Fibroblast of skin of abdomen (primary cell): ENCODE measurements at regions not wholly inside any gene's neighbourhood (a gene's known extent, or its start where the extent isn't known, plus 50 kb on each side); places are given as distances from the start of the nearest gene placed in this dataset.
"Not testable (repeated sequence)": the region's sequence is repeated elsewhere in the genome, so short reads cannot be mapped to it uniquely, and the experiment has no call there.

Experiments used
- DNase-seq: peaks from one replicate; pipeline ENCODE4 v3.0.0-alpha.2; 2013

- DNase-seq, result no peak
These were observed 378.3 kb downstream of the GBA3 start for GRCh38 chr4:23070848-23071570.

- DNase-seq, result no peak
These were observed 376.0 kb downstream of the GBA3 start for GRCh38 chr4:23068756-23069155.

- DNase-seq, result no peak
These were observed 375.6 kb downstream of the GBA3 start for GRCh38 chr4:23068287-23068686.

- DNase-seq, result no peak
These were observed 369.5 kb downstream of the GBA3 start for GRCh38 chr4:23062188-23062587.

GRCh38 chr4:23061431-23061830, 368.7 kb downstream of the GBA3 start:
- DNase-seq, result no peak

GRCh38 chr4:23060776-23061175, 368.0 kb downstream of the GBA3 start:
- peak; percentile 45 for DNase-seq

- DNase-seq, result no peak
These were observed 365.5 kb downstream of the GBA3 start for GRCh38 chr4:23058165-23058776.

GRCh38 chr4:23041501-23041900, 348.8 kb downstream of the GBA3 start:
- no peak for DNase-seq

GRCh38 chr4:23040539-23040938, 347.8 kb downstream of the GBA3 start:
- DNase-seq, result no peak

- peak; percentile 65 for DNase-seq
These were observed 347.1 kb downstream of the GBA3 start for GRCh38 chr4:23039818-23040217.

- DNase-seq, result peak; percentile 35
These were observed 346.1 kb downstream of the GBA3 start for GRCh38 chr4:23038626-23039491.

- no peak for DNase-seq
These were observed 344.3 kb downstream of the GBA3 start for GRCh38 chr4:23036921-23037495.

GRCh38 chr4:23036503-23036902, 343.8 kb downstream of the GBA3 start:
- DNase-seq, result no peak

- no peak for DNase-seq
These were observed 342.9 kb downstream of the GBA3 start for GRCh38 chr4:23035521-23036056.

- no peak for DNase-seq
These were observed 342.0 kb downstream of the GBA3 start for GRCh38 chr4:23034731-23035130.

GRCh38 chr4:23033796-23034195, 341.1 kb downstream of the GBA3 start:
- peak; percentile 81 for DNase-seq

GRCh38 chr4:23028875-23029274, 336.1 kb downstream of the GBA3 start:
- DNase-seq, result no peak

GRCh38 chr4:23023666-23024065, 330.9 kb downstream of the GBA3 start:
- no peak for DNase-seq

- no peak for DNase-seq
These were observed 330.4 kb downstream of the GBA3 start for GRCh38 chr4:23023121-23023520.

GRCh38 chr4:23022032-23022431, 329.3 kb downstream of the GBA3 start:
- DNase-seq, result peak; percentile 88

GRCh38 chr4:23021040-23021439, 328.3 kb downstream of the GBA3 start:
- DNase-seq, result no peak

GRCh38 chr4:23020399-23020798, 327.7 kb downstream of the GBA3 start:
- DNase-seq, result not testable (repeated sequence)

- DNase-seq, result no peak
These were observed 324.2 kb downstream of the GBA3 start for GRCh38 chr4:23016981-23017380.
